NCI-H1417 treated with DMSO at 0.1 percent for 48 hours (cell line): ENCODE measurements at regions not wholly inside any gene's neighbourhood (a gene's known extent, or its start where the extent isn't known, plus 50 kb on each side); places are given as distances from the start of the nearest gene placed in this dataset.
"Not testable (repeated sequence)": the region's sequence is repeated elsewhere in the genome, so short reads cannot be mapped to it uniquely, and the experiment has no call there.

Experiments used
- DNase-seq: peaks from one replicate; lab custom pipeline; 2025; lab: John Stamatoyannopoulos, UW

GRCh38 chr6:85128256-85128655 lies 321.6 kb upstream of the NT5E start:
- not testable (repeated sequence) for DNase-seq

GRCh38 chr6:85127696-85128243 lies 322.1 kb upstream of the NT5E start:
- DNase-seq = no peak

DNA sequence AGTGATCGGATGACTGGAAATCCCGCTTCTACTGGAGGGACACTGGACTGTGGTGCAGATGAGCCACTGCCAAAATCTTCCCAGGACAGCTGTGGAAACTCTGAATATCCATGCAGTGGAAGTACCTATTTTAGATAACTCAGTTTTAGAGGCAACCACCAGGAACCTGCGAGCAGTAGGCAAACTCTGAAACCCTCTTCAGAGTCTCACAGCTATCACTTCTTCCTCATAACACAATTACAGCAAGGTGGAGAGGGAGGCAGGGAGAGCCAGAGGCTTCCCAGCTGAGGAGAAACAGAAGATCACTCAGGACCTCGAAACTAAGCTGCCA lies 322.8 kb upstream of the NT5E start:
- DNase-seq = no peak

DNA sequence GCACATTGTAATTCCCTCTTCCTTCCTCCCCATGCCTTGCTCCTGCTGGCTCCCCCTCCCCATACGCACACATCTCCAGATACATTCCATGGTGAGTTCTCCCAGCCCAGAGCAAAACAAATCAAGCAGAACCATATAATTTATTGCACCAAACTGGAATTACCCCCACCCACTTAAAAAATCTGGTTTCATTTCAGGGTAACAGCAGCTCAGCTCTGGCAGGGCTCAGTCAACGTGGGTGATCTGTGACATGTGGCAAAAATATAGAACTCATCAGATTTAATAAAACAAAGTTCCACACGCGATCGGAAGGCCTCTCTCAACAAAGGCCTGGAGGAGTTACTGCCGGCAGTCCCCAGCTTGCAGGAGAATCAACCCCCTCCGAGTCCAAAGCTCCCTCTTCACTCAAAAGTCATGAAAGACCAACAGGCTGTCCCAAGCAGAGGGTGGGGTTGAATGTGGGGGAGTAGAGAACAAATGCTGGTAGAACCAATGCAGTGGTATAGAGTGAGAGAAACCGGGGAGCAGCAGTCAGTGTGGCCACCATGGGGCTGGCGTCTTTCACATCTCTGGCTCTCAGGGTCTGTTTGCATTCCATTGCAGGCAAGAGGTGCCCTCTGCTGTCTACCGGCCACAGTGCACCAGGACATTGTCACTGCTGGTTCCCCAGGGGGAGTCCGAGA lies 323.3 kb upstream of the NT5E start:
- DNase-seq = no peak

GRCh38 chr6:85125526-85125925 lies 324.4 kb upstream of the NT5E start:
- no peak for DNase-seq

GRCh38 chr6:85124472-85125354 lies 325.2 kb upstream of the NT5E start:
- DNase-seq = no peak

DNA sequence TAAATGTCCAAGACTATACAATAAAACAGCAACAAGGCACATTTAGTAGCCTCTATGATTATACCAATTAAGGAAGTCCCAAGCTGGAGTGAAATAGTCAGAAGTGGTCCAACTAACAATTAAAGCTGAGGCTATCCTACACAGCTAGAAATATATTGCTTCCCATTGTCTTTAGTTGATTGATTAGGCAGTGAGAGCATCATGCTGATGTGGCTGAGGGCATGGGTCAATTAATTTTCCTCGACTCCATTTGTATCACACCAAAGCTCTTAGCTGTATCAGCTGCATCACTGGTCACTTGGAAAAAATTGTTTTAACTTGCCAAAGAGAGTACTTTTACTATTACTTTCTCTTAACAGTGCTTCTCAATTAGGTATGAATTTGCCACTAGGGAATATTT lies 328.7 kb upstream of the NT5E start:
- DNase-seq = no peak

GRCh38 chr6:85118652-85119235 lies 331.1 kb upstream of the NT5E start:
- no peak for DNase-seq

- no peak for DNase-seq
These were observed 331.6 kb upstream of the NT5E start for GRCh38 chr6:85118233-85118632.

DNA sequence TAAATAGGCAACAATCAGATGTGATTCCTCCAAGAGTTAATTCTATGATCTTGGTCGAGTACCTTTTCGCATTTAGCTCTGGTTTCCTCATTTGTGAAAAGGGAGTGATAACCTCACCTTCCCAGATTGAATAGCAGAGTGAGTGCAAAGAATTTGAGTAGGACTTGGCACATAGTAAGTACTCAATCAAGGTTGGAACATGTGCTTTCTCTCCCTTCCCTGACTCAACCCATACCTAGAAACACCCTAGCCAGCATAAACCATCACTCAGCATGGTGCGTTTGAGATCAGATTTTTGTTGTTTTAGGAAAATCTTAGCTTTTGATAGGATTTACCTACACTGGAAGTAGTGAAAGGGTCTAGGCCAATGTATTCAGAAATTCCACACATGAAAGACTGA lies 333.4 kb upstream of the NT5E start:
- DNase-seq = no peak

DNA sequence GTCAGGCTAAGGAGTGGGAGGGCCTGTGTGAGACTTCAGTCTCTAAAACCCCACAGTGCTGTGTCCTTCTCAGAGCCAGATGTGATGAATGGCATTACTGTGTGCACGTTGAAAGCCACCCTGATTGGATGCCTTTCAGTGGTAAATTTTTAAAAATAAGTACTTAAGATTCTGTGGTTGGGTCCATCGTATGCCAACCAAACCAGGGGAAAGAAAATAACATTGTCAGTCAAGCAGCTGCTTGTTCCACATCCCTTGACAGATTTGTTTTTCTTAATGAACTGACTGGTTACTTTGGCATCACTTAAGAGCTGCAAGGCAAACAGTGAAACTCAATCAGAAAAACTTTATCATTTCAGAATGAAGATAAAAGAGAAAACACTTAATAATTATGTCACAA lies 334.0 kb upstream of the NT5E start:
- no peak for DNase-seq

GRCh38 chr6:85115376-85115775 lies 334.5 kb upstream of the NT5E start:
- DNase-seq = no peak

GRCh38 chr6:85114581-85114935 lies 335.3 kb upstream of the NT5E start:
- no peak for DNase-seq

DNA sequence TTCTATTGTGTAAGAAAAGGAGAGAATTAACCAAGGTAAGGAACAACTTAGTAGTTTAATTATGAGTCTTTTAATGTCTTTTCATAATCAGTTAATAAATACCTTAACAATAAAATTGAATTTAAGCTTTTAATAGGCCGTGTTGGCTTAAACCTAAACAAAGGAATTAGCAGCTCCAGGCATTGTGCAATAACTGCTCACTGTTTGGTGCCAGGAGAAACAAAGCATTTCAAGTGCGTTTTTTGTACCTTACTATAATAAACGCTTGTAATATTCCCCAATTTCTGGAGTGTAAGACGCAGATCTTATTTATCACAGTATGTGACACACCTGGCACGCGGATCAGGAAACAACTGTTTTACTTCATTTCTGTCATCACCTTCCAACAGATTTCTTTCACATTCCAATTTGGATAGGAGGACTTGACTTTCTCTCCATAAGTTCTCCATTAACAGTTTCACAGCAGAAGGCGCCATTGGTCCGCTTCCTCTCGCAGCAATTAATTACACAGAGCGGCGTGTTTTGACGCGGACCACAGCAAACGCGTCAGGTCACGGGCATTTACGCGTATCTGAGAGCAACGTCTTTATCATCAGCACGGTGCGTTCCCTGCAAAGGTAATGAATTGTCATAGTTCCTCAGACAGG lies 335.8 kb upstream of the NT5E start:
- peak; percentile 72 for DNase-seq

DNA sequence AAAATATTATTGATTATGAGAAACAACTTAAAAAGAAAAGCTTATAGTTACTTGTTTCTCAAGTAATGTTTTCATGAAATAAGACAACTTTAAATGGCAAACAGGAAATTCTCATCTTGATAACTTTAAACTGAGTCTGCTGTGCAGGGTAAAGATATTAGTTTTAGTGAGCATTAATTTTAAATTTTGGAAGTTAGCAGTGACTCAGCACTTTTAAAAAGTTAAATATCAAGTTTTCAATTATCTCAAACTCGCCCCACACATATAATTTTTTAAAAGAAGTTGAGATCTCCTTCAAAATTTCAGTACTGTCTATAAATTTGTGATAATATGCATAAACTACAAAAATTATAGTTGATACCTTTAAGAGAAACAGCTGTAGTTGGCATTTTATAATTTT lies 337.3 kb upstream of the NT5E start:
- DNase-seq = no peak

- DNase-seq = no peak
These were observed 338.3 kb upstream of the NT5E start for GRCh38 chr6:85111481-85112011.

- DNase-seq = no peak
These were observed 338.9 kb upstream of the NT5E start for GRCh38 chr6:85110943-85111342.

- no peak for DNase-seq
These were observed 342.2 kb upstream of the NT5E start for GRCh38 chr6:85107701-85108100.

GRCh38 chr6:85096976-85097375 lies 332.6 kb upstream of the TBX18 start:
- no peak for DNase-seq

DNA sequence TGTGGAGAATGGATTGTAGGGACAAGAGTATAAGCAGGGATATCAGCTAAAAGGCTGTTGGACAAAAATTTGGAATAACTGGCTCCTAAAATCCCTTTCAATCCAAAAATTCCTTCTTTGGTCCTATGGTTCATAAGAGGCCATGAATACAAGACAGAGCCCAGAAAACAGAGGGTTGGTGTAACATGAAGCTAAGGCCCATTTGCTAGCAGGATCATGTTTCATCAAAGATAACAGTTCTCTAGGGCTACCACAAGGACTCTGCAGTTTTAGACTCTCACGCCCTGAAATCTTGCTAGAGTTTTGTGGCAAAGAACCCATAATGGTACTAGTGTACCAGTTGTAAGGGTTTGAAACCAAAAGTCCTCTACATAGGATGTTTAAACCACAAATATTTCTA lies 327.8 kb upstream of the TBX18 start:
- DNase-seq = no peak

- no peak for DNase-seq
These were observed 324.9 kb upstream of the TBX18 start for GRCh38 chr6:85089255-85089654.

DNA sequence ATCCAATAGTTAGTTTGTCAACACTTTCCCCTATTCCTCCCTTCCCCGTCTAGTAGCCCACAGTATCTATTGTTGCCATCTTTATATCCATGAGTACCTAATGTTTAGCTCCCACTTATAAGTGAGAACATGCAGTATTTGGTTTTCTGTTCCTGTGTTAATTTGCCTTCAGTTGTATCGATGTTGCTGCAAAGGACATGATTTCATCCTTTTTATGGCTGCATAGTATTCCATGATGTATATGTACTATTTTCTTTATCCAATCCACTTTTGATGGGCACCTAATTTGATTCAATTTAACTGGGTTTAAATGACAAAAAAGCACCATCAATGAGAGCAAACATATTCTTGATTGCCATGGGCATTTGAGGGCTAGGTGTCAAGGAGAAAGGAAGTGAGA lies 321.5 kb upstream of the TBX18 start:
- DNase-seq = no peak
